Activated naive CD4-positive, alpha-beta T cell (primary cell): ENCODE measurements at regions not wholly inside any gene's neighbourhood (a gene's known extent, or its start where the extent isn't known, plus 50 kb on each side); places are given as distances from the start of the nearest gene placed in this dataset.
"Not testable (repeated sequence)": the region's sequence is repeated elsewhere in the genome, so short reads cannot be mapped to it uniquely, and the experiment has no call there.

ENCODE experiments used
- DNase-seq, 4 experiments: peaks; one replicate each; lab custom pipeline; 2025; lab: John Stamatoyannopoulos, UW

DNA sequence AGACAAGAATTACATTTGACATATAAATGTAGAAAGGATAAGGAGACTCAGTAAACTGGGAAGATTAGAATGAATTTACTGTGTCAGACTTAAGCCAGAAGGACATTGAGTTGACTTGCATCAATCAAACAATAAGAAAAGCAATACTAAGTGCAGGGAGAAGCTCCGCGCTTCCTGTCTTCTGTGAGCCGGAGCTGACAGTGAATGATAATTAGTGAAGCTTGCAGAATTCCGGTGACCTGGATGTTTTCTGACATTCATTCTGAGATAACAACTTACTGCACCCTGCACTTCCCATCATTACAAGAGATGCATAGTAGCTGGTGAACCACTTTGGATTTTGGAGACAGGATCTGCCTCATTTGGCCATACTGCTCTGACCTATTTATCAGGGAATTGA, 469.2 kb upstream of the PCDH20 start:
- DNase-seq, result no peak

DNA sequence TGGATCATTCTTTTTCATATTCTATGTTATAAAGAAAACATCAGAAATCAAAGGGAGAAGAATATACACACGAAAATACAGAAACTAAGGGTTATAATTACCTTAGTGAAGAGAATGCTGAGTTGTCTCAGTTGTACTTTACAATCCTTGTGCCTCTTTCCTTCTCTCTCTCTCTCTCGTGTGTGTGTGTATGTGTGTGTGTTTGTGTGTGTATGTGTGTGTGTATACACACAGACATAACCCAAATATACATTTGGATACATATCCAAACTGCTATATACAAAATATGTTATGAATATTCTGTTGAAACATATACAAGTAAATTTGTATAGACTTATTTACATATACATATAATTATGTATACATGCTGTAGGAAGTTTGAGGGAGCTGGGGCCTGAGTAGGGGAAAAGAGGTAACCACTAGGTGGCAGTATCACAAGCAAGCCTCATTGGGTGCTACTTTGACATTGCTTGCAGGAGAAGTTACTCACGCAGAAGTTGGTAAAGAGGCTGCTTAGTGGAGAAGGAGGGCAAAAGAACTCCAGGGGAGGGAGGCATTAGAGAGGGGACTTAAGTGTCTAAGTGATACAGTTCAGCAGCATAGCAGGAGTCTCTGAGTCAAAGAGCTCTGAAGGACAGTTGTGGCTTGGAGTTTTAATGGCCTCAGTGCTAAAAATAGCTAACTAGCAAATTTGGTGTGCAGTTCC, 465.1 kb upstream of the PCDH20 start:
- DNase-seq, result no peak

DNA sequence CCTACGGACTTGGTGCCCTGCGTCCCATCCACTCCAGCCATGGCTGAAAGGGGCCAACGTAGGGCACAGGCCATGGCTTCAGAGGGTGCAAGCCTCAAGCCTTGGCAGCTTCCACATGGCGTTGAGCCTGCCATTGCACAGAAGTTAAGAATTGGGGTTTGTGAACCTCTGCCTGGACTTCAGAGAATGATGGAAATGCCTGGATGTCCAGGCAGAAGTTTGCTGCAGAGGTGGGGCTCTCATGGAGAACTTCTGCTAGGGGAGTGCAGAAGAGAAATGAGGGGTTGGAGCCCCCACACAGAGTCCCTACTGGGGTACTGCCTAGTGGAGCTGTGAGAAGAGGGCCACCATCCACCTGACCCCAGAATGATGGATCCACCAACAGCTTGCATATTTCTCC, 462.9 kb upstream of the PCDH20 start:
- DNase-seq, result not testable (repeated sequence)

DNA sequence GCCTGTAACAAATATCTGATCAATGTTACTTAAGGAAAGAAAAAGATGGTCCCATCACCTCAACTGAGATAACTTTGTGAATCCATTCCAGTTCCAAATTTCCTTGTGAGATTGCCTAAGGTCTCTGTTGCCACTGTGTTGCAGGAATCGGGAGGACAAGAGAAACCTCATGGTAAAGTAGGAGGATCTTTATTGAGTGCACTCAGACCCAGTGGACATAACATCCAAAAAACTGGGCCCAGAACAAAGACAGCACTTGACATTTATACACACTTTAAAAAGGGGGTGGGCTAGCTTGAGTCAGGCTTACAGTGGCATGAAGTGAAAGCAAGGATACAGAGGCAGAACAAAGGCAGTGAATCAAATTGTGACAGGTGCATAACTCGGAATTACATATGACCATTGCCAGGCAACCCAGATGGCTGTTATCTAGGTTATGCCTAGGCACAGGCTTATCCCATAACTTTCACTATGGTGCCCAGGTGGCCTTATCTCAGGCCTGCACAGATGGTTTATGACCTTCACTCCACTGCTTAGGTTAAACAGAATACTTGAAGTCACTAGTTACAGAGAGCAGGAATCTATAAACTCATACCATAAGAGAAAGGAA, 459.4 kb upstream of the PCDH20 start:
- DNase-seq, result no peak

DNA sequence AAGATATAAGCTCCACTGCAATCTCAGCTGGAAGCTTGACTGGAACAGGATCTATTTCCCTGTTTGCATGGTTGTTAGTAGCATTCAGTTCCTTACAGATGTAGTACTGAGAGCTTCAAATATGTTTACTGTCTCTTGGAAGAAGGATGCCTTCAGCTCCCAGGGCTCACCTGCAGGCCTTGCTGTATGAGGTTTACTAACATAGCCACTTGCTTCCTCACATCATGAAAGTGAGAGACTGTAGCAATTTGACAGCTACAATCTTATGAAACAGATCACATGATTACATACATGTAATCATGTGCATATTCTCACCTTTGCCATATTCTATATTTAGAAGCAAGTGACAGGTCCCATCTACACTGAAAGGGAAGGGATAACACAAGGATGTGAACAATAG, 458.1 kb upstream of the PCDH20 start:
- DNase-seq, result no peak

DNA sequence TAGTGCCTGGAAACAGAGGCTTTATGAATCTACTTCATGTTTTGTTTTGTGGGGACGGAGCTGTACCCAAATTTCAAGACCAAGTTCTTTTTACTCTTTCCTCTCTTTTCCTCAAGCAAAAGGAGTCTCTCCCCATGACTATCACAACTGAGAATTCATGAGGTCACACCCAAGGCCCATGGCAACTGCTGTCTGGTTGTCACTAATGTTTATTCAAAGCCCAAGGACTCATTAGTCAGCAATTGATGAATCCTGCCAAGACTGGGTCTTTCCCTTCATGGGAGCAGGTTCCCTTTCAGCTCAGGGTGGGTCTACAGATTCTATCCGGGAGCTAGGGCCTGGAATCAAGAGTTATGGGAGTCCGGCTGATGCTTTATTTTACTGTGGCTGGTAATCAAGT, 441.5 kb upstream of the PCDH20 start:
- no peak for DNase-seq

DNA sequence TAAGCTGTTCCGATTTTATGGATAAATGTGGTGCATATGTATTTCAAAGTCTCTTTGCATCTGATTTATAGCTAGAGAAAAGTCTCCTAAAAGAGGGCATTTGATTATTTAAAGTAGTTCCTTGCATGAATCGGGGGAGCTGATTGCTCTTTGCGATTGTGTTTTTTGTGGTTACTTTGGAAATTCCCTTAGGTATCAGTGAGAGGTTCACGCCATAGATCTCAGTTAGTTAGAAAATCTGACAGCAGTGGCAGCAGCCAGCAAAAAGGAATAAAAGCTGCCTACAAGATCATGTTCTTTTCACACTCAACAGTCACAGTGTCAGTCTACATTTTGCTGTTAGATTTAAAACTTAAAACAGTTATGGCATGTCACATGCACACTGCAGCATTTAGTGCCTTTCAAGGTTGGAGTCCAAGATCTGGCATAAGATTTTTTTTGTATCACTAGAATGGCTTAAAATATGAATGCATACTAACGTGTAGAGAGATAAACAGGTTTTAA, 436.5 kb upstream of the PCDH20 start:
- DNase-seq, result no peak

DNA sequence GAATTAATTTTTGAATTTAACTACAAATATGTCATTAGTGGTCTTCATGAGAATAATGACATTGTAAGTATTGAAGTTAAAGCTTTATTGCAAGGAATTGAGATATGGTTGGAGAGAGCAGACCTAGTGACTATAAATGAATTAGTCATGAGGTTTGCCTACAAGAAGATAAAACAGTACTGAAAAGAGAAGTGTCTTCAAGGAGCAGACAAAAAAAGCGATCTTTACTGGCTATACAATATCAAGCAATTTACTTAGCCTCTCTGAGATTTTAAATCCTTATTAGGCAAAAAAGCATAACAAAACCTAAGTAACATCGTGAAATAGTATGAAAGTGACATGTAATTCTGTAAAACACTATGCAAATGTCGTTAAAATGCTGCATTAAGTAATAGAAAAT, 435.1 kb upstream of the PCDH20 start:
- DNase-seq, result no peak

DNA sequence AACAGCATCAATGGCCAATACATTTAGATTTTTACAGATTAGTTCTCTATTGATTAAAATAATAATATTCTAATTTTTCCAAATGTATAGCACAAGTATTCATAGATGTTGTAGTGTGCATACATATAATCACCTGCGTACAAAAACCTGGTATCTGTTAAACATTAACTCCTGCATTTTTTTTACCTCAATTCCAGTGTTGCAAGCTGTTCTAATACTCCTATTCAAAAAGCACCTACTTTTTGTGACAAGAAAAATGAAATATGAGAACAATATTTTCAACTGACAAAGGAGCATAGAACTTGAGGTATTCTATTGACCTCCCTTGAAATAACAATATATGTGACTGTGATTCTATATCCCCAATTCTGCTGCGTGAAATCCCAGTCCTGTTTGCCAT, 422.9 kb upstream of the PCDH20 start:
- no peak for DNase-seq

DNA sequence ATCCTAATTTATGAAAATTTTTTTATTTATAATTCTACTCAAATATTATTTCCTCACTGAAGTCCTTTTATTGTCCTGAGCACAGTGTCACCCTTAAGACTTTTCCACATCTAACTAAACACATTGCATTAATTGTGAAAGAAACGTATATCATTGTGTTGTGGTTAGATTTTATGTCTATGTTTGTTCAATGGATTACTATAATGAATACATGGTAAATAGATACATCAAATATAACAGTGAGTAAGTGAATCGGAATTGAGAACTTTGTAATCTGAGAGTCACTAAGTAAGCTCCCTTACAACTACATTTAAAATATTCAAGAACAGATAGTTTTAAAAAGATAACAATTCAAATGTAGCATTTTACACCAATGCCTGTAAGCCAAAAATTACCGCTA, 417.6 kb upstream of the PCDH20 start:
- no peak for DNase-seq

DNA sequence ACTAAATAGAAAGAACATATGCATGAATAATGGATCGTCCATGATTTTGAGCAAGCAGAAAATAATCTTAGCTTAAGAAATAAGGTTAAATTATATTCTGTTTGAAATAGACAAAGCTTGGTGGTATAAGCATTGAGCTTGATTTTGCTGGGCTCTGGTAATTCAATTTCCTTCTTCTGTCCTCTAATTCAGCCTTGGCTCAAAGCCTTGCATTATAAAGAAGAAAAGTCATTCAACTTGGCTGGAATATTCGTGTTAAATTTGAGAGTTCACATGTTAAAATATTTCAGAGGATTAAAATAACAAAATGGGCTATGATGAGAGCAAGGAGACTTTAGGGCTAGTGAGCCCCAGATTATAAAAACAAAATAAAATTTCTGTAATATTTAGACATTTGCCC, 415.4 kb upstream of the PCDH20 start:
- no peak for DNase-seq

DNA sequence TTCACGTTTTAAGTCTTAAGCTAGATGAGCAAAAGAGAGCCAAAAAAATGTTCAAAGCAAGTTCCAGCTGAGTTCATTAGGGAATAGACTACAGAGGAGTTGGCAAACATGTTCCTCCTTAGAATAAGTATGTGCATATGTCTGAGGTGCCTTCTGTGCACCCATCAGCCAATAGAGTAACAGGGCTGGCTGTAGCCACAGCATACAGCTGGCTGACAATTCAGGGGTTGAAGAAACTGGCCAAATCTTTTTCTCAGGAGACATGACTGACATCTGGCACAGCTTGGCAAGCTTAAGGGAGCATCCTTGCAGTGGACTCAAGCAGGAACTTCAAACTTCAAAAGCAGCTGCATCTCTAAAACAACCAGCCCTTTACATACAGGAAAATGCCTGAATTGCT, 414.8 kb upstream of the PCDH20 start:
- DNase-seq, result no peak

DNA sequence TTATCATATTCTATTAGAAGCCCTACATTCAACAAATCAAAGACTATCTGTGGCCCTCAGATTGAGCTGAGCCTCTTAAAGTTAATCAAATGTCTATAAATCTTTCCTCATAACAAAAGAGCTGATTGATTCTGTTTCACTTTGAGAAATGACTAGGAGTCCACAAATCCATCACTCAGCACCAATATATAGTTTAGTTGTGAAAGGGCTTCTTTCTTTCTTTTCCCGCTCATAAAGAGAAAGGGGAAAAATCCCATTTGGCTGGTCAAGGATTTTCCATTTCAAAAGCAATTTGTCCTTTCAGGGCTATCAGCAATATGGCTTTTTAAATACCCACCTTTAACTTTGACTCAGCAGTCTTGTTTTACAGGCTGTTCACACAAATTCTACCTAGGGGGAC, 408.5 kb upstream of the PCDH20 start:
- no peak for DNase-seq

DNA sequence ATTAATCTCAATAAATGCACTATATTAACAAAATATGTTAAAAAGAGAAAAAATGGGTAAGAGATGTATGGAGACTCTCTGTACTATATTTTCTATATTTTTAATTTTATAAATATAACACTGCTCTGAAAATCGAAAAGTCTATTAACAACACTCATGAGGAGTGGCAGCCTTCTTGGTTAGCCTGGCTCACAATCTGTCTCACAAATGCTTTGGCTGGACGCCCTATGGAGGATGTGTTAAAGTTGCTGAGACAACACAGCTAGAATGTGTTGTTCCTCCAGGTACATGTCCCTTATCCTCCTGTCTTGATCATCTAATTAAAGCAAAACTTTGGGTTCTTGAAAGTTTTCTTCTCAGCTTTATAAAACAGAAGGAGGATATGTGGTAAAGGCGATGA, 396.6 kb upstream of the PCDH20 start:
- DNase-seq, result no peak

DNA sequence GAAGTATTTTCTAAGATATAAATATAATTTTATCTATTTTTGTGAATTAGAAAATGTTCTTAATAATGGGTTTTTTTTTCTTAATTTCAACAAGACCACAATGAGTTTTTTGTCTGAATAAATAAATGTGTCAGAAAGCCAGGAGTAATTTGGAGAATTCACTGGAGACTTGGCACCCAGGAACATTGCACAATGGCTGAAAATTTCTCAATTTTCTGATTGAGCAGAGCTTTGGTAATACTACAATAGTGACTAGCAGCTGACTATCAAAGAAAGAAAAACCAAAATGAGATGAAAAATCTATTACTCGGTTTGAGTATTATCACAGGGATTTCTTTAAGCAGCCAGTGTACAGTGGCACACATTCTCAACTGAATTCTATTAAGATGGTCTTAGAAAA, 394.4 kb upstream of the PCDH20 start:
- DNase-seq, result no peak

DNA sequence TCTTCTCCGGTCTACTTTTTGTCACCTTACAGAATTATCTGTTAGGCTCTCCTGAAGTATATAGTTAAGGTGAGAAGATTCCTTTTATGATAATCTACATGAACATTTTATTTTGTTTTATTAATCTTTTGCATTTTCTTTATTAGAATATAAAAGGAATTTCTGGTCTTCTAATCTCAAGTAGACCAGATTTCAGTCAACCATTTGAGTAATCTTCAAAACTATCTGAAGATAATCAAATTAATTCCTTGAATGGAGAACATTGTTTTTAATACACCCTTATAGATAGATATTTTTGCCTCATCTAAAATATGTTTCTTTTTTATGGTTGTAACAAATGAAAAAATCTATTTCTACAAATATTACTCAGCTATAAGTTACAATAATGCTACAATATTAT, 381.7 kb upstream of the PCDH20 start:
- no peak for DNase-seq

DNA sequence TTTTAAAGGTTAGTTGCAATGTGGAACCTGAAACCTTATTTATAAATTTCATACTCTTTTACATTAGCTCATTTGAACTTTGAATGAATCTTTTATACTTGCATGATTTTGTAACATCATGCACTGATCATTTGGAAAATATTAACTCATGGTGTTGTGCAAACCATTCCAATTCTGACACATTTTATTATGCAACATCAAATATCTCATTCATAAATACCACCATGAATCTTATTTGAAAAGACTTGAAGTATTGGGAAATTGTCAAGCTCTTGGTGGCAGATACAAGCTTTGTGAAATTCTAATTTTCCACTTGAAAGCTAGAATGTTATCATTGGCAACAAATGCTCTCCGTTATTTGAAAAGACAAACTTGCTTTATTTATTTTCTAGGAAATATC, 379.9 kb upstream of the PCDH20 start:
- no peak for DNase-seq

DNA sequence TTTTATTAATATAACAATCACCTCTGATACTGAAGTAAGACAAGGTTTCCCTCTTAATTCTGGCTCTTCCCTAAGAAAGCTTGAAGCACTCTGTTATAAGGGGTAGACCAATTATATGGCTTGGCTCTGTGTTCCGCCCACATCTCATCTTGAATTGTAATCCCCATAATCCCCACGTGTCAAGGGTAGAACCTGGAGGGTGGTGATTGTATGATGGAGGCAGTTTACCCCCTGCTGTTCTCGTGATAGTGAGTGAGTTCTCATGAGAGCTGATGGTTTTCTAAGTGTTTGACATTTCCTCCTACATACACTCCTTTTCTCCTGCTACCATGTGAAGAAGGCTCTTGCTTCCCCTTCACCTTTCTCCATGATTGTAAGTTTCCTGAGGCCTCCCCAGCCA, 363.8 kb upstream of the PCDH20 start:
- no peak for DNase-seq

DNA sequence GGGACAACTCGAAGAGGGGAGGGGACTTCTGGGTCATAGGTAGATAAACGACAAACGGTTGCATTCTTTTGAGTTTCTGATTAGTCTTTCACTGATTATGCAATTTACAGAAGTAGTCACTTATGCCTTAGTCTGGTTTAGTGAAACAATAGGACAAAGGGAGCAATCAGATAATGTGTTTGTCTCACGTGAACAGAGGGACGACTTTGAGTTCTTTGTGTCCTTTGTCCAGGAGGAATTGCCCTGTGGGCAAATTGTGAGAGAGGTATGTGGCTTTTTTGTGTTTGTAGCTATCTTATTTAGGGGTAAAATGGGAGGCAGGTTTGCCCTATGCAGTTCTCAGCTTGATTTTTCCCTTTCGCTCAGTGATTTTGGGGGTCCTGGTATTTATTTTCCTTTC, 362.9 kb upstream of the PCDH20 start:
- DNase-seq, result no peak

DNA sequence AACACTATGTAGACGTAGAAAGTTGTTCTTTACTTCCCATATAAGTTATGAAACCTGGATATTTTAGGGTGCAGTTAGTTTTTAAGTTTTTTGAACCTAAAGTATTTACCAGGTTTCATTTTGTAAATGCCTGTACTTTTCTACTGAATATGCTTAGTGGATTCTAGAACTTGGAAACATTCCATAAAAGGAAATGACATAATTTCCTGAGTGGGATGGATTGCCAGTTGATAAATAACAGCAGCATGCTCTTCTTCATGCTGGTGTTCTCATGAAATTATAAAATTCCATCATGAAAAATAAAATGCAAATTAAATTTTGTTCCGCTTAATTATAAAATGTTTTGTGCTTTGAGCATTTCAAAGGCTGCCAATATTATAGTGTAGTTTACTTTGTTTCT, 362.2 kb upstream of the PCDH20 start:
- no peak for DNase-seq

DNA sequence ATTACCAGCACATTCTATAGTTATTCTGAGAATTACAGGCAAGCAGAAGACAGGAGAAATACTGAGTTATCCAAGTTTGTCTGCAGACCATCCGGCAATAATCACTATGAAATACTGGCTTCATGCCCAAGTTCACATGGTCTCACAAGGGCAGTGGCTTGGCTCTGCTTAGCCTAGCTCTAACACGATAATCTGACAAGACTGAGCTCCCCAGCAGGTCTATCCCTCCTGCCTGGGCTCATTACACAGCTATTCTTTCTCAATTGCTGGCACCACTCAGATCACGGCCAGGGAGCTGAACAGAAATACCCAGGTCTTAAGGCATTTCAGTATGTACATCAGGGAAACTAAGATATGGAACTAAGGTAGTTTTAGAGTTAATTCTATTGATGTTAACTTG, 361.6 kb upstream of the PCDH20 start:
- no peak for DNase-seq

DNA sequence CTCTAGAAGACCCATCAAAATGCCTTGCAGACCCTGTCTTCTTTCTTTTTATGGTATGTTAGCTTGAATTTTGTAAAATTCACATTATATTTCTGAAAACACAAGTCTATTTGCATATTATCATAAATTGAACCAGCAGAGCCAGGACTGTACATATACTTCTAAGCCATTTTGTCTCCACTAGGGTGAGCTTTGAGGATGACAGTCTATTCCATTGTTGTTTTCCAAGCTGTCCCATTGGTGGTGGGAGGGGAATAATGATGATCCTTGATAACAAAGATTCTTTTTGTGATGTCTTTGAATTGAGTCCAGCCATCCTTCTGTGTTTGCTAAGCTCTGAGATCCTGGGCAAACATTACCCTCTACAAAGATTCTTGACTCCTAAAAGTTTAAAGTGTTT, 359.3 kb upstream of the PCDH20 start:
- DNase-seq, result no peak

DNA sequence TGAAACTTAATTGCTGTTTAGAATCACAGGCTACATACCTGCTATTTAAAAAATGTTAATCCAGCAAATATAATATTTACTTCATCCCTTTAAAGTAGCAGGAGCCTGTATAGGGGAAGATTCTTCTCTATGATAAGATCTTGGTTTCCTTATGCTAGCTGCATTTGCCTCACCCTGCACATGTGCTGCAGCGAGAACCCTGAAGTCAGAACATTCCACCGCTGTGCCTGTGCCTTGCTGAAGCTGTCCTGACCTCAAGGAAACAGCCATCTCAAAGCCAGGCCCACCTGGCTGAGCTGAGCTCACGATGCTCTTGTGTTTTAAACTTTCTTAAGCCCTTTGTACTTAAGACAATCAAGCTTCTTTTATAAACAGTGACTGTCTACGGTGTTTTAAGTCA, 355.0 kb upstream of the PCDH20 start:
- no peak for DNase-seq

DNA sequence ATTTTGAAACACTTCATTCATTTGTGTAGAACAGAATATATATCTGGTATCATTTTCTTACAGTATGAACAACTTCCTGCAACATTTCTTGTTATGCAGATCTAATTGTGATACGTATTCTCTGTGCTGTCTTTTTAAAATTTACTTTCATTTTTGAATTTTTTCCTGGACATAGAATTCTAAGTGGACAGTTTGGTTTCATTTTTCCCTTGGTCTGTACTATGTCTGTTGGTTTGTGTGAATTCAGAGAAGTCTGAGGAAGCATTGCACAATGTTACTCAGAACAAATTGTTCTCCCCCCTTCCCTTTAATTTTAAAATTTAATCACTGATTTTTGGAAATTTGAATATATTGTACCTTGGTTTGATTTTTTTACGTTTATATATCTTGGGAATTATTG, 352.5 kb upstream of the PCDH20 start:
- no peak for DNase-seq
